GM12874 (cell line): ENCODE measurements at regions not wholly inside any gene's neighbourhood (a gene's known extent, or its start where the extent isn't known, plus 50 kb on each side); places are given as distances from the start of the nearest gene placed in this dataset.

Experiments used
- TF ChIP-seq, protein P1 (sequence below): IDR thresholded peaks from 2 replicates; pipeline ENCODE4 v1.5.1; 2011; ENCODE audit warnings: low read depth, mild to moderate bottlenecking, control low read depth, low read length, moderate library complexity; ENCODE audit not compliant: insufficient read depth

DNA sequence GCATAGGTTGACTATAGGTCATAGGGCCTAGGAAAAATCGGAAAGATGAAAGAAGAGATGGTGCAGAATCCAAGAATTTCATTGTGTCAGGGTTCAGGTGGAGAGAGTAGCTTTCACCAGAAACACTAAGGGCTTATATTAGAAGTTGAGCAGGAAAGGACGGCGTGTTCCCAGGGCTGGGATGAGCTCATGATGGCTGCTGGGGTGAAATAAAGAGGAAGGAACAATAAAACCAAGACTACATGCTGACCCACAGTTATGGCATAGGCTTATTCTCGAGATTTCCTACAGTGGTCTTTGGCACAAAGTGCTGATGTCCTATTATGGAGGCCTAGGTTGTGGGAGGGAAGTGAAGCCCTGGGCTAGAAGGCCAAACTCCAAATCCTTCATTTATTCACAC, 195.8 kb downstream of the PTEN start:
- TF ChIP-seq, protein P1, sequence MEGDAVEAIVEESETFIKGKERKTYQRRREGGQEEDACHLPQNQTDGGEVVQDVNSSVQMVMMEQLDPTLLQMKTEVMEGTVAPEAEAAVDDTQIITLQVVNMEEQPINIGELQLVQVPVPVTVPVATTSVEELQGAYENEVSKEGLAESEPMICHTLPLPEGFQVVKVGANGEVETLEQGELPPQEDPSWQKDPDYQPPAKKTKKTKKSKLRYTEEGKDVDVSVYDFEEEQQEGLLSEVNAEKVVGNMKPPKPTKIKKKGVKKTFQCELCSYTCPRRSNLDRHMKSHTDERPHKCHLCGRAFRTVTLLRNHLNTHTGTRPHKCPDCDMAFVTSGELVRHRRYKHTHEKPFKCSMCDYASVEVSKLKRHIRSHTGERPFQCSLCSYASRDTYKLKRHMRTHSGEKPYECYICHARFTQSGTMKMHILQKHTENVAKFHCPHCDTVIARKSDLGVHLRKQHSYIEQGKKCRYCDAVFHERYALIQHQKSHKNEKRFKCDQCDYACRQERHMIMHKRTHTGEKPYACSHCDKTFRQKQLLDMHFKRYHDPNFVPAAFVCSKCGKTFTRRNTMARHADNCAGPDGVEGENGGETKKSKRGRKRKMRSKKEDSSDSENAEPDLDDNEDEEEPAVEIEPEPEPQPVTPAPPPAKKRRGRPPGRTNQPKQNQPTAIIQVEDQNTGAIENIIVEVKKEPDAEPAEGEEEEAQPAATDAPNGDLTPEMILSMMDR, result no peak

DNA sequence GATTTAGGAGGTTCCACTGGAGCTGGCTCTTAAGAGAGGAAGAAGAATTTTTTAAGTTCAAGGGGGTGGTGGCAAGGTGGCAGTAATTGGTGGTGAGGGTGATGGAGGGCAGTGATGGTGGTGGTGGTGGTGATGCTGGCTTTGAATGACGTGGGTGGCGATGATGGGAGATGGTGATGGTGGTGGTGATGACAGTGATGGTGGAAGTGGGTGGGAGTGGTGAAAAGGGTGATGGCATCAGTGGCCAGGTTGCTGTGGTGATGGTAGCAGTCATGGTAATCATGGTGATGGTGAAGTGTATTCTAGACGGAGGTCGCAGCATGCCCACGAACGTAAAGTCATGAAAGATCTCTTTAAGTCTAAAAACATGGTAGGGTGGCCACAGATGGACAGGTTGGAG, 197.3 kb downstream of the PTEN start:
- TF ChIP-seq, protein P1, result no peak

DNA sequence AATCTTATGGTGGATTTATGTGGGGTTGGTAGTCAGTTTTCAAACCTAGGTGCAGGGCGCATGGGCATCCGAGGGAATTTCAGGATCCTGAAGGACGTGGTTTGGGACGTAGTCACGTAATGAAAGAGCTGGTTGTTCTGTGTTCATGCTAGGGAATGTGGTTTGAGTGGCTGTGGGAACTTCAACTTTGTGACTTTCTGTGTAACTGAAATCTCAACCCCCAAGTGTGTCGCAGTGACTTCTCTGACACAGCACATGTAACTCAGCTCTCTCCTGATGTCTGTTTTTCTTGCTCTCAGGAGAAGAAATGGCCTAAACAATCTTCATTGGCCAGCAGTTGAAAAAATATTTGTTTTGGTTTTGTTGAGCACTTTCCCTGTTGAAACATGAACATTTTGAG, 199.0 kb downstream of the PTEN start:
- TF ChIP-seq, protein P1, result no peak

DNA sequence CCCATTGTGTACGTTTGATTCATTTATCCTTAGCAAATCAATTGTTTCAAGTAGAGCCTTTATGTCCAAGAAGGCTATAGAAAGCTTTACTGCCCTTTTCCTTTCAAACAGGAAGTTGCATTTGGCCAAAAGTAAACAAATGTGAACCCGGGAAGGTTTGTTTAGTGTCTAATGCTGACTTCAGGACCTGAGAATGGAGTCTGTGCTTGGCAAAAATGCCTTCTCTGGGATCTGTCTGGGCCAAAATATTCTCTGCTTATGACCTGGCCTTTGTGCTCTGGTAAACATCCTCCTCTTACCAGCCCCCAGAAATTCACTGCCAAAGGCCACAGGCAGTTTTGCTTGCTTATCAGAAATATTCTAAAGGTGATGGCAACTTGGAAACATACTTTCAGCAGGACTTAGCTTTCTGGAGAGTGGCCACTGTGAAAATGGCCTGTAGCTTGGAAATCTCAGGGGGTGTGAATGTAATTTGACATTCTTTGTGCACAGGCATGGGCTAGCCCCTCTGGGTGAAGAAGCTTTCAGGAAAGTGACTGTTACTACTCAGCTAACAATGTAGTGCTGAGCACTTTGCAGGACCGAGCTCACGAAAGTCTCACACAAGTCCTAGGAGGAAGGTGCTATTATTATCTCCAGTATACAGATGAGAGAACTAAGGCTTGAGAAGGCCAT, 199.5 kb downstream of the PTEN start:
- TF ChIP-seq, protein P1, result no peak

DNA sequence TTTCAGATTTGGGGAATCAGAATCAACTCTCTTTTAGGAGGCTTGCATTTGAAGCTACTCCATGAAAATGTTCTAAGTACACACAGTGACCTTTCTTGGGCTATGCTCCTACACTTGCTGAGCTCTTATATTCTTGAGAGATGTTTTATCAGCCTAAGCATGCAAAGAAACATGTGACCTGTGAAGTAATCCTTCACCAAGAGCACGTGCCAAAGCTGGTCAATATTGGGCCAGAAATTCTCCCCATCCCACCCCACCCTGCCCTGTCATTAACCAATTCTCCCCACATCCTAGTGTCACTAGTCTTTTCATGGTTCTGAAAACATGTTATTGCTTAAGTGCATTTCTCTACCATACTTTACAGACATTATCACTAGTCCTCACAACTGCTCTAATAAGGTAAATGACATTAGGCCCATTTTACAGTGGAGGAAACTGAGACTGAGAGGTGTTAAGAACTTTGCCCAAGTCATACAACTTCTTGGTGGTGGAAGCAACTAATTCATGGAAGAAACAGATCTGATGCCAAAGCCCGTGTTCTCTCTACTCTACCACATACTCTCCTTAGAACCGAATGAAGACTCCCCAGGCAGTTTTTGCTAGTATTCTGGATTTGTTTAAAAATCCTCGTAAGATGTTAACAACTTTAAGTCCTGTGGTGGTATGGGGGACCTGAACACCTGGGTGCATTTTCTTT, 200.6 kb downstream of the PTEN start:
- TF ChIP-seq, protein P1, result no peak

- TF ChIP-seq, protein P1, result no peak
These were observed 201.4 kb downstream of the PTEN start for GRCh38 chr10:88064608-88065382.

DNA sequence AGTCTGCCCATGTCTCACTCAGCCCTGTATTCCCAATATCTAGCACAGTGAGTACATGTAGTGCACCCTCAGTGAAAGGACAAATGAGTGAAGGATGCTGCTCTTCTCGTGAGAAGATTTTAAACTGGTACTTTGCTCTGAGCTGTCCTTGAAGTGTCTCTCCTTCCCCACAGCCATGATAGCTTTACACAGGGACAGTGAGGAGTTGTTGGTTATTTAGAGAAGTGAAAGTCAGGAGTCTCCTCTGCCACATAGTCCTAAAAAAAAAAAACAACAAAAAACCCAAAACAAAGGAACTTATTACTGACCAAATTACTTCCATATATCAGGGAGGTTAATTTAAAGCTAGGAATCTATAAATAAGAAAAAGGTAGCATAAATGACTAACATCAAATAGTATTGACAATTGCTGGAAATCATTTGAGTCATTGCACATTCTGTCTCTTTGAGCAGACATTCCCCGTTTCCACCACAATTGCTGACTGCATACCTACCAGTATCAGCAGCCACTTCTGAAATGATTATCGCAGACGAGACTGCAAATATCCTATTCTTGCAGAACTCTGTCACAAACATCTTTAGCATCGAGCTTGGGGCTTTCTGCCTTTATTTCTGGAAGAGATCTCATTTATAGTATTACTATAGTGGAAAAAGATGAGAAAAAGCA, 202.1 kb downstream of the PTEN start:
- TF ChIP-seq, protein P1, result no peak
